Neural crest cell (in vitro differentiated cells): ENCODE measurements at regions not wholly inside any gene's neighbourhood (a gene's known extent, or its start where the extent isn't known, plus 50 kb on each side); places are given as distances from the start of the nearest gene placed in this dataset.
"Not testable (repeated sequence)": the region's sequence is repeated elsewhere in the genome, so short reads cannot be mapped to it uniquely, and the experiment has no call there.

Experiments
- DNase-seq: peaks from one replicate; pipeline ENCODE4 v3.0.0; 2021; ENCODE audit warnings: low read depth, mixed read lengths, low spot score
- H3K27ac Mint-ChIP-seq: one replicate; pipeline ENCODE4 v1.8.0; 2021; ENCODE audit warnings: mild to moderate bottlenecking, mixed read lengths; ENCODE audit not compliant: unreplicated experiment
- H3K27me3 Mint-ChIP-seq: 2 replicates; pipeline ENCODE4 v1.8.0; 2021; ENCODE audit warnings: low read depth, mild to moderate bottlenecking, mixed read lengths
- H3K36me3 Mint-ChIP-seq: 2 replicates; pipeline ENCODE4 v1.8.0; 2021; ENCODE audit warnings: low read depth, mild to moderate bottlenecking, mixed read lengths
- H3K4me1 Mint-ChIP-seq: 2 replicates; pipeline ENCODE4 v1.8.0; 2021; ENCODE audit warnings: mixed read lengths
- H3K4me3 Mint-ChIP-seq: one replicate; pipeline ENCODE4 v1.8.0; 2021; ENCODE audit warnings: mild to moderate bottlenecking, mixed read lengths
- H3K9me3 Mint-ChIP-seq: 2 replicates; pipeline ENCODE4 v1.8.0; 2021; ENCODE audit warnings: mixed read lengths
- CTCF ChIP-seq: fragments of 200-600 bp; sonication (generic); conservative IDR thresholded peaks from 2 replicates; pipeline ENCODE4 v1.5.0; 2021; ENCODE audit warnings: antibody characterized with exemption, mild to moderate bottlenecking

GRCh38 chr16:34014841-34015820, 555.7 kb downstream of the TP53TG3F start:
- not testable (repeated sequence) for H3K27ac Mint-ChIP-seq, DNase-seq, H3K36me3 Mint-ChIP-seq, H3K27me3 Mint-ChIP-seq, H3K9me3 Mint-ChIP-seq, H3K4me3 Mint-ChIP-seq, H3K4me1 Mint-ChIP-seq

- not testable (repeated sequence) for H3K4me1 Mint-ChIP-seq, H3K27me3 Mint-ChIP-seq, DNase-seq, H3K4me3 Mint-ChIP-seq, H3K27ac Mint-ChIP-seq, H3K9me3 Mint-ChIP-seq
- H3K36me3 Mint-ChIP-seq: peaks cover 11% of the 10 kb centered on the region
Measured at GRCh38 chr16:34018277-34018676, 558.9 kb downstream of the TP53TG3F start.

- no peaks in the 10 kb centered on the region for H3K4me1 Mint-ChIP-seq
- H3K27ac Mint-ChIP-seq: no peak overlapping the region
- no peak overlapping the region for H3K4me3 Mint-ChIP-seq
- TF ChIP-seq CTCF: no peak
- peaks cover 26% of the 10 kb centered on the region for H3K9me3 Mint-ChIP-seq
- no peaks in the 10 kb centered on the region for H3K27me3 Mint-ChIP-seq
- H3K36me3 Mint-ChIP-seq: peaks cover 19% of the 10 kb centered on the region
- DNase-seq: no peak
Measured at GRCh38 chr16:34050787-34051320, 591.4 kb downstream of the TP53TG3F start.

- Mint-ChIP-seq H3K4me1 (no peaks in the 10 kb centered on the region), H3K9me3 (peaks cover 19% of the 10 kb centered on the region), H3K27ac (no peak overlapping the region), H3K36me3 (peaks cover 17% of the 10 kb centered on the region), H3K27me3 (no peaks in the 10 kb centered on the region), H3K4me3 (no peak overlapping the region)
- DNase-seq: no peak
- TF ChIP-seq CTCF: no peak
Measured at GRCh38 chr16:34054137-34054536, 594.7 kb downstream of the TP53TG3F start.

GRCh38 chr16:34054969-34055368, 595.6 kb downstream of the TP53TG3F start:
- Mint-ChIP-seq H3K9me3 (peaks cover 16% of the 10 kb centered on the region), H3K4me1 (no peaks in the 10 kb centered on the region), H3K27me3 (no peaks in the 10 kb centered on the region), H3K4me3 (no peak overlapping the region), H3K27ac (no peak overlapping the region), H3K36me3 (peaks cover 14% of the 10 kb centered on the region)
- DNase-seq: no peak
- no peak for TF ChIP-seq CTCF

- H3K27ac Mint-ChIP-seq, H3K4me3 Mint-ChIP-seq, H3K27me3 Mint-ChIP-seq, DNase-seq, H3K4me1 Mint-ChIP-seq: not testable (repeated sequence)
- Mint-ChIP-seq H3K36me3 (peaks cover 38% of the 10 kb centered on the region), H3K9me3 (peaks cover 33% of the 10 kb centered on the region)
Measured at GRCh38 chr16:34062620-34063253, 603.3 kb downstream of the TP53TG3F start.

- H3K4me3 Mint-ChIP-seq, H3K27me3 Mint-ChIP-seq, DNase-seq, H3K27ac Mint-ChIP-seq, H3K4me1 Mint-ChIP-seq: not testable (repeated sequence)
- Mint-ChIP-seq H3K9me3 (peaks cover 34% of the 10 kb centered on the region), H3K36me3 (peaks cover 40% of the 10 kb centered on the region)
Measured at GRCh38 chr16:34063498-34064157, 604.2 kb downstream of the TP53TG3F start.

GRCh38 chr16:34064602-34065001, 605.2 kb downstream of the TP53TG3F start:
- not testable (repeated sequence) for H3K27me3 Mint-ChIP-seq, H3K27ac Mint-ChIP-seq, DNase-seq, H3K4me1 Mint-ChIP-seq, H3K4me3 Mint-ChIP-seq
- Mint-ChIP-seq H3K9me3 (peaks cover 36% of the 10 kb centered on the region), H3K36me3 (peaks cover 42% of the 10 kb centered on the region)

- peaks cover 15% of the 10 kb centered on the region for H3K9me3 Mint-ChIP-seq
- H3K4me3 Mint-ChIP-seq, DNase-seq, H3K27me3 Mint-ChIP-seq, H3K4me1 Mint-ChIP-seq, H3K27ac Mint-ChIP-seq: not testable (repeated sequence)
- H3K36me3 Mint-ChIP-seq: peaks cover 17% of the 10 kb centered on the region
Measured at GRCh38 chr16:34069731-34070130, 610.3 kb downstream of the TP53TG3F start.
